ENCODE measurements at regions not wholly inside any gene's neighbourhood (a gene's known extent, or its start where the extent isn't known, plus 50 kb on each side); places are given as distances from the start of the nearest gene placed in this dataset.

- DNase-seq (no peak), ATAC-seq (replicated peaks) (no peak)
- Mint-ChIP-seq H3K27ac (no peak overlapping the region), H3K4me3 (no peak overlapping the region), H3K9me3 (peaks cover 7 to 15% of the 10 kb centered on the region in 2 donors), H3K4me1 (no peaks in the 10 kb centered on the region), H3K27me3 (no peaks in the 10 kb centered on the region), H3K36me3 (no peaks in the 10 kb centered on the region)
These were observed 325.0 kb upstream of the CNTN4 start for GRCh38 chr3:1773679-1774078.

- H3K27ac Mint-ChIP-seq: no peak overlapping the region
- H3K4me3 Mint-ChIP-seq: no peak overlapping the region
- peaks cover 7 to 14% of the 10 kb centered on the region in 2 donors for H3K9me3 Mint-ChIP-seq
- ATAC-seq (replicated peaks): no peak
- no peaks in the 10 kb centered on the region for H3K27me3 Mint-ChIP-seq
- H3K4me1 Mint-ChIP-seq: no peaks in the 10 kb centered on the region
- H3K36me3 Mint-ChIP-seq: no peaks in the 10 kb centered on the region
- no peak for DNase-seq
These were observed 324.1 kb upstream of the CNTN4 start for GRCh38 chr3:1774597-1774996.

- H3K9me3 Mint-ChIP-seq: peaks cover 7 to 14% of the 10 kb centered on the region in 2 donors
These were observed 323.3 kb upstream of the CNTN4 start for GRCh38 chr3:1775321-1775720.

GRCh38 chr3:1783995-1784394 lies 314.7 kb upstream of the CNTN4 start:
- Mint-ChIP-seq H3K4me1 (no peaks in the 10 kb centered on the region), H3K36me3 (no peaks in the 10 kb centered on the region), H3K4me3 (no peak overlapping the region), H3K27me3 (no peaks in the 10 kb centered on the region), H3K9me3 (peaks cover 0 to 2% of the 10 kb centered on the region in 2 donors), H3K27ac (no peak overlapping the region)
- DNase-seq (no peak), ATAC-seq (replicated peaks) (no peak)

More at GRCh38 chr3:1775321-1775720, 323.3 kb upstream of the CNTN4 start:
- Mint-ChIP-seq H3K36me3 (no peaks in the 10 kb centered on the region), H3K4me3 (no peak overlapping the region), H3K27ac (no peak overlapping the region), H3K4me1 (no peaks in the 10 kb centered on the region), H3K27me3 (no peaks in the 10 kb centered on the region)
- ATAC-seq (replicated peaks): no peak
- DNase-seq: no peak

- H3K27ac Mint-ChIP-seq: no peak overlapping the region
- no peak overlapping the region for H3K4me3 Mint-ChIP-seq
- no peaks in the 10 kb centered on the region for H3K36me3 Mint-ChIP-seq
- no peaks in the 10 kb centered on the region for H3K27me3 Mint-ChIP-seq
- H3K9me3 Mint-ChIP-seq: peaks cover 0 to 2% of the 10 kb centered on the region in 2 donors
- H3K4me1 Mint-ChIP-seq: no peaks in the 10 kb centered on the region
- DNase-seq (no peak), ATAC-seq (replicated peaks) (no peak)
These were observed 311.6 kb upstream of the CNTN4 start for GRCh38 chr3:1787094-1787493.

GRCh38 chr3:1792466-1792865 lies 306.2 kb upstream of the CNTN4 start:
- Mint-ChIP-seq H3K27ac (no peak overlapping the region), H3K36me3 (no peaks in the 10 kb centered on the region), H3K9me3 (peaks cover 0 to 7% of the 10 kb centered on the region in 2 donors), H3K4me1 (no peaks in the 10 kb centered on the region), H3K4me3 (no peak overlapping the region), H3K27me3 (no peaks in the 10 kb centered on the region)
- ATAC-seq (replicated peaks) (no peak), DNase-seq (no peak)

- Mint-ChIP-seq H3K4me1 (no peaks in the 10 kb centered on the region), H3K36me3 (no peaks in the 10 kb centered on the region), H3K4me3 (no peak overlapping the region), H3K27ac (no peak overlapping the region), H3K27me3 (no peaks in the 10 kb centered on the region), H3K9me3 (peaks cover 9 to 12% of the 10 kb centered on the region in 2 donors)
- no peak for ATAC-seq (replicated peaks)
- no peak for DNase-seq
These were observed 299.8 kb upstream of the CNTN4 start for GRCh38 chr3:1798711-1799405.

GRCh38 chr3:1805331-1805730 lies 293.3 kb upstream of the CNTN4 start:
- Mint-ChIP-seq H3K4me1 (no peaks in the 10 kb centered on the region), H3K36me3 (peaks cover 1 to 5% of the 10 kb centered on the region in 2 donors), H3K27me3 (no peaks in the 10 kb centered on the region), H3K27ac (no peak overlapping the region), H3K4me3 (no peak overlapping the region), H3K9me3 (peaks cover 17 to 28% of the 10 kb centered on the region in 2 donors)
- DNase-seq: no peak
- no peak for ATAC-seq (replicated peaks)

- Mint-ChIP-seq H3K9me3 (peaks cover 13 to 25% of the 10 kb centered on the region in 2 donors), H3K27ac (no peak overlapping the region), H3K27me3 (no peaks in the 10 kb centered on the region), H3K36me3 (peaks cover 1 to 5% of the 10 kb centered on the region in 2 donors), H3K4me3 (no peak overlapping the region), H3K4me1 (no peaks in the 10 kb centered on the region)
- no peak for DNase-seq
- ATAC-seq (replicated peaks): no peak
These were observed 290.1 kb upstream of the CNTN4 start for GRCh38 chr3:1808590-1808989.

GRCh38 chr3:1823867-1824266 lies 274.8 kb upstream of the CNTN4 start:
- Mint-ChIP-seq H3K27ac (no peak overlapping the region), H3K4me3 (no peak overlapping the region), H3K36me3 (no peaks in the 10 kb centered on the region), H3K27me3 (no peaks in the 10 kb centered on the region), H3K4me1 (no peaks in the 10 kb centered on the region), H3K9me3 (peaks cover 4 to 5% of the 10 kb centered on the region in 2 donors)
- DNase-seq: no peak
- ATAC-seq (replicated peaks): no peak

- no peak overlapping the region for H3K4me3 Mint-ChIP-seq
- no peak overlapping the region for H3K27ac Mint-ChIP-seq
- no peak for DNase-seq
- no peaks in the 10 kb centered on the region for H3K27me3 Mint-ChIP-seq
- no peak for ATAC-seq (replicated peaks)
- peaks cover 4 to 5% of the 10 kb centered on the region in 2 donors for H3K9me3 Mint-ChIP-seq
- no peaks in the 10 kb centered on the region for H3K4me1 Mint-ChIP-seq
- no peaks in the 10 kb centered on the region for H3K36me3 Mint-ChIP-seq
These were observed 274.3 kb upstream of the CNTN4 start for GRCh38 chr3:1824359-1824758.

GRCh38 chr3:1828519-1828918 lies 270.1 kb upstream of the CNTN4 start:
- Mint-ChIP-seq H3K36me3 (no peaks in the 10 kb centered on the region), H3K4me1 (no peaks in the 10 kb centered on the region), H3K27me3 (no peaks in the 10 kb centered on the region), H3K27ac (no peak overlapping the region), H3K9me3 (peaks cover 0 to 4% of the 10 kb centered on the region in 2 donors), H3K4me3 (no peak overlapping the region)
- DNase-seq (no peak), ATAC-seq (replicated peaks) (no peak)

- no peak overlapping the region for H3K4me3 Mint-ChIP-seq
- no peak for ATAC-seq (replicated peaks)
- H3K27me3 Mint-ChIP-seq: no peaks in the 10 kb centered on the region
- H3K27ac Mint-ChIP-seq: no peak overlapping the region
- H3K9me3 Mint-ChIP-seq: peaks cover 0 to 4% of the 10 kb centered on the region in 2 donors
- no peaks in the 10 kb centered on the region for H3K36me3 Mint-ChIP-seq
- H3K4me1 Mint-ChIP-seq: no peaks in the 10 kb centered on the region
- no peak for DNase-seq
These were observed 267.8 kb upstream of the CNTN4 start for GRCh38 chr3:1830851-1831250.

GRCh38 chr3:1832395-1832794 lies 266.3 kb upstream of the CNTN4 start:
- Mint-ChIP-seq H3K36me3 (no peaks in the 10 kb centered on the region), H3K4me3 (no peak overlapping the region), H3K9me3 (peaks cover 0 to 2% of the 10 kb centered on the region in 2 donors), H3K27ac (no peak overlapping the region), H3K4me1 (no peaks in the 10 kb centered on the region), H3K27me3 (no peaks in the 10 kb centered on the region)
- ATAC-seq (replicated peaks) (no peak), DNase-seq (no peak)

- H3K9me3 Mint-ChIP-seq: peaks cover 3 to 4% of the 10 kb centered on the region in 2 donors
- H3K36me3 Mint-ChIP-seq: no peaks in the 10 kb centered on the region
- ATAC-seq (replicated peaks) (no peak), DNase-seq (no peak)
- no peak overlapping the region for H3K27ac Mint-ChIP-seq
- no peaks in the 10 kb centered on the region for H3K27me3 Mint-ChIP-seq
- H3K4me1 Mint-ChIP-seq: no peaks in the 10 kb centered on the region
- H3K4me3 Mint-ChIP-seq: no peak overlapping the region
These were observed 255.6 kb upstream of the CNTN4 start for GRCh38 chr3:1843111-1843510.

All from stimulated activated naive B cell treated with anti-CD40 and anti-IgM and Interleukin-4, amounts not matched to agents 10 μg/mL and 1 μg/mL and 100 μg/mL, for 72 hours (primary cell).